ENCODE measurements at regions not wholly inside any gene's neighbourhood (a gene's known extent, or its start where the extent isn't known, plus 50 kb on each side); places are given as distances from the start of the nearest gene placed in this dataset.
"Not testable (repeated sequence)": the region's sequence is repeated elsewhere in the genome, so short reads cannot be mapped to it uniquely, and the experiment has no call there.

DNA sequence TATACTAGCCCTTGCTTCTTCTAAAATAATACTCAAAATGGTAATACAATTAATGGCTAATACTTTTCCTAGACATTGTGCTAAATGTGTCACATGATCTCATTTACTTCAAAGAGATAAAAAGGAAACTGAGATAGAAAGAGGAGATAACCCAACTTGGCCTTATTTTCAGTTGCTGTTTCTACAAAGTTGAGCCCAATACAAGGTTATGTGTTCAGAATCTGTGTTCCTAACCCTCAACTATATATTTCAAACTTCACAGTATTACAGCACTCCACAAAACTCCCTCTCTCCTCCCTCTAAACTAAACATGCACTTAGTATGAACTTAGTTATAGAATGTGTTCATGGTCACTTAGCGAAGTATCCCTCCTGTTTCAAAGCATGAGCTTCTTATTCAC lies 277.9 kb downstream of the CCER1 start:
- DNase-seq = no peak
- Histone ChIP-seq H3K27ac (no peak overlapping the region), H3K4me3 (ENCODE audit: low read depth, low read length) (no peak overlapping the region), H3K27me3 (ENCODE audit: insufficient read depth, low read depth, severe bottlenecking) (no peaks in the 10 kb centered on the region), H3K9me3 (ENCODE audit: severe bottlenecking) (no peaks in the 10 kb centered on the region), H3K36me3 (no peaks in the 10 kb centered on the region)
- TF ChIP-seq, protein P1, sequence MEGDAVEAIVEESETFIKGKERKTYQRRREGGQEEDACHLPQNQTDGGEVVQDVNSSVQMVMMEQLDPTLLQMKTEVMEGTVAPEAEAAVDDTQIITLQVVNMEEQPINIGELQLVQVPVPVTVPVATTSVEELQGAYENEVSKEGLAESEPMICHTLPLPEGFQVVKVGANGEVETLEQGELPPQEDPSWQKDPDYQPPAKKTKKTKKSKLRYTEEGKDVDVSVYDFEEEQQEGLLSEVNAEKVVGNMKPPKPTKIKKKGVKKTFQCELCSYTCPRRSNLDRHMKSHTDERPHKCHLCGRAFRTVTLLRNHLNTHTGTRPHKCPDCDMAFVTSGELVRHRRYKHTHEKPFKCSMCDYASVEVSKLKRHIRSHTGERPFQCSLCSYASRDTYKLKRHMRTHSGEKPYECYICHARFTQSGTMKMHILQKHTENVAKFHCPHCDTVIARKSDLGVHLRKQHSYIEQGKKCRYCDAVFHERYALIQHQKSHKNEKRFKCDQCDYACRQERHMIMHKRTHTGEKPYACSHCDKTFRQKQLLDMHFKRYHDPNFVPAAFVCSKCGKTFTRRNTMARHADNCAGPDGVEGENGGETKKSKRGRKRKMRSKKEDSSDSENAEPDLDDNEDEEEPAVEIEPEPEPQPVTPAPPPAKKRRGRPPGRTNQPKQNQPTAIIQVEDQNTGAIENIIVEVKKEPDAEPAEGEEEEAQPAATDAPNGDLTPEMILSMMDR (IDR thresholded peaks at IDR 0.05; ENCODE audit: low read depth, low read length) = no peak

DNA sequence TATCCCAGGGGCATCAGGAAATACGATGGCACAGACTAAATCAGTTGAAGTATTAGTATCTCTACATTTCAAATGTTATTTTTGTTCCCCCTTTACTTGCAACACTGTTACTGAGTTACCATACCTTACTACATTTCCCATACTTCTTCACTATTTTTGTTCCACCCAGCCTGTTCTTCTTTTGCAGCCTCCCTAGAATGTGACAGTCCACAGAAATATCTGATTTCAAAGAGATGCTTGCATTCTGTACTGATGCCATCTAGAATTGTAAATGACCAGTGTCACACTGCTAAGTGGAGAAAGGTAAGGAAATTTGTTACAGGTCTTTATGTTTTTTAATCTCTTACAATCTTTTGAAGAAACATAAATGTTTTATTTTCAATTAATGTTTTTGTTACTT lies 279.9 kb downstream of the CCER1 start:
- TF ChIP-seq, protein P1 (IDR thresholded peaks at IDR 0.05; ENCODE audit: low read depth, low read length) = no peak
- DNase-seq = no peak
- no peak overlapping the region for H3K27ac ChIP-seq
- no peak overlapping the region for H3K4me3 ChIP-seq (ENCODE audit: low read depth, low read length)
- no peaks in the 10 kb centered on the region for H3K27me3 ChIP-seq (ENCODE audit: insufficient read depth, low read depth, severe bottlenecking)
- H3K36me3 ChIP-seq = no peaks in the 10 kb centered on the region
- H3K9me3 ChIP-seq (ENCODE audit: severe bottlenecking) = no peaks in the 10 kb centered on the region

DNA sequence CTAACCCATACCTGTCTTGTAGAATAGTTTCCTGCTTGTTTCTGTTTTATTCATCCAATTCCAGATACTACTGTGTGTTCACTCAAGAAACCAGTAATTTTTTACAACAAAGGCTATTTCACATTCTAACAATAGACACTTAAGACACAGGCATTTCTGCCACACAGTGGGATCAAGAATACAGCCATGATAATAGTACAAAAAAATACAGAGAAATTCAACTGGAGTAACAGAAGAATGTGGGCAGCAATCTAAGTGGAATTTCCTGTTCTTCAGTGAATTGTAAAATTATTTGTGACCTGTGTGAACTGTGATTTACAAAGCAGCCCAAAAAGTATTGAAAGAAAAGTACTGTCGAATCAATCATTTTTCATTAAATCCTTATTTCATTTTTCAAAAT lies 282.9 kb downstream of the CCER1 start:
- Histone ChIP-seq H3K27ac (no peak overlapping the region), H3K27me3 (ENCODE audit: insufficient read depth, low read depth, severe bottlenecking) (no peaks in the 10 kb centered on the region), H3K36me3 (no peaks in the 10 kb centered on the region), H3K9me3 (ENCODE audit: severe bottlenecking) (no peaks in the 10 kb centered on the region), H3K4me3 (ENCODE audit: low read depth, low read length) (no peak overlapping the region)
- TF ChIP-seq, protein P1 (IDR thresholded peaks at IDR 0.05; ENCODE audit: low read depth, low read length) = no peak
- DNase-seq = no peak

DNA sequence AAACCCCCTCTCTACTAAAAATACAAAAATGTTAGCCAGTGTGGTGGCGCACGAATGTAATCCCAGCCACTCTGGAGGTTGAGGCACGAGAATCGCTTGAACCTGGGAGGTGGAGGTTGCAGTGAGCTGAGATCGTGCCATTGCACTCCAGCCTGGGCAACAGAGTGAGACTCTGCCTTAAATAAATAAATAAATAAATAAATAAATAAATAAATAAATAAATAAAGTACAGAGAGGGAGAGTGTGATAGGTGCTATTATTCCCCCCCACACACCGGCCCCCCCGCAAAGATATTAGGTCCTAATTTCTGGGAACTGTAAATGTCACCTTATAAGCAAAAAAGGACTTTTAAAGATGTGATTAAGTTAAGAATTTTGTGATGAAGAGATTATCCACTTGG lies 291.0 kb downstream of the CCER1 start:
- H3K4me3 ChIP-seq (ENCODE audit: low read depth, low read length); H3K9me3 ChIP-seq (ENCODE audit: severe bottlenecking); H3K36me3 ChIP-seq; H3K27me3 ChIP-seq (ENCODE audit: insufficient read depth, low read depth, severe bottlenecking); DNase-seq; H3K27ac ChIP-seq: not testable (repeated sequence)

DNA sequence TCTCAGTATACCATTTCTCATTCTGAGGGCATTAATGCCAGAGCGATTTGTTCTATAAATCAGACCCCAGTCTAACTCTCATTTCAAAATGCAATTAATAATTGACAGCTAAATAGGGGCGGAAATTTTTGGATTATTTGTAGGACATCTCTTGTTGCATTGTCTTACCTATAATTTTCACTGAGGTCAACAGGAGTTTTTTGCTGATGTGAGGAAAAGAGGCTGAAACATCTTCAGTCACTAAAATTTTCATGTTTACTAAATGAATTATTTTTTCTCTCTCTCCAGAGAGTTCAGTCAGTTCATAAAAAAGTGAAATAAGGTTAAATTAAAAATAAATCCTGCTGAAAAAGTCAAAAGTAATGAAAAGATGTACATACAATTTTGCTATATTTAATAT lies 295.9 kb downstream of the CCER1 start:
- Histone ChIP-seq H3K27me3 (ENCODE audit: insufficient read depth, low read depth, severe bottlenecking) (no peaks in the 10 kb centered on the region), H3K9me3 (ENCODE audit: severe bottlenecking) (no peaks in the 10 kb centered on the region), H3K4me3 (ENCODE audit: low read depth, low read length) (no peak overlapping the region), H3K27ac (no peak overlapping the region), H3K36me3 (no peaks in the 10 kb centered on the region)
- DNase-seq = no peak
- TF ChIP-seq, protein P1 (IDR thresholded peaks at IDR 0.05; ENCODE audit: low read depth, low read length) = no peak

DNA sequence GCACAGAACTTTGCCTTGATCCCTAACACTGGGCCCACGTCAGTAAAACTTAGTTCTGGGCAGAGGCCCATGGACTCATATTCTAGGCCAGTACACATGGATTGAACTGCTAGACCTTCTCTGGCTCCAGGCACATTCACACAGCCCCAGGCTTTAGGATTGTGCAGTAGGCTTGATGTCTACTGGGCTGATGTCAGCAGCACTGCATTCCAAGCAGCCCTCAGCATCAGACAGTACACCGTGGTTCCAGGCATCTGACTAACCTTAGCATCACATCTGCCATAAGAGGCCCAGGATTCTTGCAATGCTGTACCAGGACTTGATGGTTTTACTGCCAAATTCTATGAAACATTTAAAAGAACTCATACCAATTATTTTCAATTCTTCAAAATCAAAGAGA lies 301.9 kb downstream of the CCER1 start:
- Histone ChIP-seq H3K36me3 (no peaks in the 10 kb centered on the region), H3K9me3 (ENCODE audit: severe bottlenecking) (no peaks in the 10 kb centered on the region), H3K27me3 (ENCODE audit: insufficient read depth, low read depth, severe bottlenecking) (no peaks in the 10 kb centered on the region), H3K4me3 (ENCODE audit: low read depth, low read length) (no peak overlapping the region), H3K27ac (no peak overlapping the region)
- no peak for DNase-seq
- TF ChIP-seq, protein P1 (IDR thresholded peaks at IDR 0.05; ENCODE audit: low read depth, low read length) = no peak
